ENCODE measurements at regions not wholly inside any gene's neighbourhood (a gene's known extent, or its start where the extent isn't known, plus 50 kb on each side); places are given as distances from the start of the nearest gene placed in this dataset.

- no peak overlapping the region for H3K4me3 ChIP-seq (replicated peaks in 1 of 2; ENCODE audit: low read depth in 1 of 2, low read length in 2 of 2)
- H3K27me3 ChIP-seq (ENCODE audit: insufficient read depth, low read length): no peaks in the 10 kb centered on the region
- BruUV-seq (replicated peaks): no TSS peak
- intact Hi-C loops (cut with micrococcal nuclease): no loop called here
- no peaks in the 10 kb centered on the region for H3K9me3 ChIP-seq (ENCODE audit: control insufficient read depth in 1 of 2, insufficient read depth in 1 of 2, low read depth in 1 of 2, low read length in 2 of 2)
- no peak overlapping the region for H3K4me2 ChIP-seq (ENCODE audit: low read length)
- TF ChIP-seq ZBTB33 (IDR thresholded peaks at IDR 0.05; ENCODE audit: extremely low read depth, insufficient replicate concordance, low read length) (no peak), EGR1 (IDR thresholded peaks at IDR 0.05; ENCODE audit: low read depth) (no peak), REST (IDR thresholded peaks at IDR 0.05; ENCODE audit: low read depth) (no peak), POLR2AphosphoS5 (IDR thresholded peaks at IDR 0.05; ENCODE audit: low read depth, low read length) (no peak), CEBPB (IDR thresholded peaks at IDR 0.05; ENCODE audit: low read depth) (no peak), SP1 (IDR thresholded peaks at IDR 0.05; ENCODE audit: low read depth) (no peak), POLR2A (IDR thresholded peaks at IDR 0.05; ENCODE audit: borderline replicate concordance, extremely low read depth, insufficient read depth, insufficient read length) (no peak), ZNF274 (IDR thresholded peaks at IDR 0.05; ENCODE audit: low read depth, low read length) (no peak), CTCF (IDR thresholded peaks at IDR 0.05 in 2 of 3, conservative IDR thresholded peaks at IDR 0.05 in 1 of 3; ENCODE audit: borderline replicate concordance in 1 of 3, insufficient read depth in 1 of 3, low read depth in 2 of 3, low read length in 2 of 3) (no peak), FOSL1 (IDR thresholded peaks at IDR 0.05; ENCODE audit: low read depth) (no peak)
- H3K27ac ChIP-seq (ENCODE audit: low read depth, low read length): no peak overlapping the region
- CTCF ChIA-PET: no interaction called here
- H3K9me2 ChIP-seq (ENCODE audit: insufficient read depth): no peaks in the 10 kb centered on the region
- H2AFZ ChIP-seq (ENCODE audit: low read depth, low read length, poor library complexity, severe bottlenecking): no peak overlapping the region
- H3K4me1 ChIP-seq (ENCODE audit: control insufficient read depth in 1 of 2, insufficient read depth in 2 of 2, low read length in 2 of 2): no peaks in the 10 kb centered on the region
- RAD21 ChIA-PET (ENCODE audit: low non-redundant PET in 1 of 2, low total read pairs in 2 of 2, uncharacterized antibody in 2 of 2, unreplicated experiment in 2 of 2): no interaction called here
- no peak overlapping the region for H3K9ac ChIP-seq (ENCODE audit: low read length)
- DNase-seq (ENCODE audit: low read depth, low spot score): no peak
- no peak for ATAC-seq
- no peaks in the 10 kb centered on the region for H3K36me3 ChIP-seq (ENCODE audit: control insufficient read depth in 1 of 2, insufficient read depth in 2 of 2, low read length in 2 of 2)
- no peaks in the 10 kb centered on the region for H3K79me2 ChIP-seq (ENCODE audit: insufficient read depth, low read length)
- no peaks in the 10 kb centered on the region for H4K20me1 ChIP-seq (ENCODE audit: insufficient read depth)
- POLR2A ChIA-PET: no interaction called here
Measured at GRCh38 chr22:47561115-47561675, 798.7 kb downstream of the TBC1D22A start.
